Activated naive CD8-positive, alpha-beta T cell treated with anti-CD3 and anti-CD28 coated beads, Interleukin-2, amount 10 ng/mL, durations not matched to agents 7 days and 5 days (primary cell): ENCODE measurements at regions not wholly inside any gene's neighbourhood (a gene's known extent, or its start where the extent isn't known, plus 50 kb on each side); places are given as distances from the start of the nearest gene placed in this dataset.

Experiments used
- ATAC-seq: fragments of 150-1000 bp; cut with Tn5 transposase; one replicate; pipeline ENCODE4 v1.10.0; 2021; ENCODE audit warnings: low read depth, moderate library complexity
- POLR2A ChIA-PET: fragments of 350-600 bp; sonication (Branson Sonifier 250); formaldehyde crosslinking; loops from one replicate; lab custom pipeline; 2021; ENCODE audit warnings: antibody characterized with exemption; lab: Charles Lee
- DNase-seq: peaks from one replicate; pipeline ENCODE4 v3.0.0; 2021
- H3K27ac Mint-ChIP-seq: one replicate; pipeline ENCODE4 v1.8.0; 2022; ENCODE audit warnings: mild to moderate bottlenecking, mixed read lengths
- H3K27me3 Mint-ChIP-seq: one replicate; pipeline ENCODE4 v1.8.0; 2022; ENCODE audit warnings: mild to moderate bottlenecking, moderate library complexity, mixed read lengths
- H3K36me3 Mint-ChIP-seq: one replicate; pipeline ENCODE4 v1.8.0; 2021; ENCODE audit warnings: mild to moderate bottlenecking, mixed read lengths
- H3K4me1 Mint-ChIP-seq: one replicate; pipeline ENCODE4 v1.8.0; 2021; ENCODE audit warnings: mixed read lengths
- H3K4me3 Mint-ChIP-seq: one replicate; pipeline ENCODE4 v1.8.0; 2022; ENCODE audit warnings: mild to moderate bottlenecking, moderate library complexity, mixed read lengths
- H3K9me3 Mint-ChIP-seq: one replicate; pipeline ENCODE4 v1.8.0; 2021; ENCODE audit warnings: mixed read lengths

DNA sequence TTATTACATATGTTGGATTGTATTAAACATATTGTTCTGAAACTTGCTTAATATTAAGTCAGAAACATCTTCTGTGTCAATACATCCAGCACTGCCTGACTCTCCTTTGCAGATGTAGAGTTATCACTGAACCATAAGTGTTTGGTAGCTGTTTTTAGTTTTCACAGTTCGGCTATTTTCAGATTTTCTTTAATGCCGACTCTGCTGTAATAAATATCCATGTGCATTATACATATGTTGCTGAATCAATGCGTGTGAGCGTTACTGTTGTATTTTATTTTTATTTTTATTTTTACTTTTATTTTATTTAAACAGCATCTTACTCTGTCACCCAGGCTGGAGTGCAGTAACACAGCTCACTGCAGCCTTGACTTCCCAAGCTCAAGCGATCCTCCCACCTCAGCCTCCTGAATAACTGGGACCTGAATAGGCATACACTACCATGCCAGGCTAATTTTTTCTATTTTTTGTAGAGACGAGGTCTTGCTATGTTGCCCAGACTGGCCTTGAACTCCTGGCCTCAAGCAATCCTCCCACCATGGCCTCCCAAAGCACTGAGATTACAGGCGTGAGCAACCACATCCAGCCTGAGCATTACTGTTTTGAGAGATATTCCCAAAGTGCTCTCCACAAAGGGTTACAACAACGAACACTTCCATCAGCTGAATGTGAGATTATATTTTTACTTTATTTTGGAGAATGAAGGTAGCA is 50.7 kb upstream of the NOCT start:
- Mint-ChIP-seq H3K27ac (no peak overlapping the region), H3K9me3 (no peaks in the 10 kb centered on the region), H3K4me1 (no peaks in the 10 kb centered on the region), H3K4me3 (no peak overlapping the region), H3K27me3 (no peaks in the 10 kb centered on the region), H3K36me3 (no peaks in the 10 kb centered on the region)
- DNase-seq (no peak), ATAC-seq (no peak)
- POLR2A ChIA-PET = no interaction called here

DNA sequence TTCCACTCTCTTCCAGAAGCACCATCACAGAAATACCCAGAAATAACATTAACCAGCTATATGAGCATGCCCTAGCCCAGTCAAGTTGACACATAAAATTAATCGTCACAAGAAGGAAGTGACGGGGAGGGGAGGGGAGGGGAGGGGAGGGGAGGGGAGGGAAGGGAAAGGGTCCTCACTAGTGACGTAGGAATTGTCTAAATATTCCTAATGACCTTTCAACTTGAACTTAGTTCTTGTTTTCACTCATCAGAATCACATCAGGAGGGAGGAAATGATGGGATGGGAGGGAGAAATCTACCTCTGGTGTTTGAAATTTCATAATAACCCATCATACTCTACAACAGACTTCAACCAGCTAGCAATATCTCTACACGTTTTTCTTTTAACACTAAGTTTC is 52.2 kb upstream of the NOCT start:
- no peak for DNase-seq
- H3K9me3 Mint-ChIP-seq = no peaks in the 10 kb centered on the region

DNA sequence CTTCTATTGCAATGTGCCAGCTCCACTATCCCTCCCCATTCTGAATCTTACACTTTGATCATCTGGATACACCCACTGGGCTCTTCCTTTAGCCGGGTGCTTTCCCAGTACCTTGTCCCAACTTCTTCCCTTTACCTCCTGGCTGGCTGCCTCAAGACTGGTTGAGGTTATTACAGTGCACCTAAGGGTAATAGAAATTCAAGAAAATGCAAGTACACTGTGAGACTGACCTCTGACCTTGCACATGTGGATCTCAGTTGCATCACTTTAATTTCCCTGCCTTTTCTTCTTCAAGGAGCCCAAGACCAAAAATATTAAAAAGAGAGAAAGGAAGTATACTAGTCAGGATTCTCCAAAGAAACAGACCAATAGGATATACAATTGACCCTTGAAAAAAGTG is 53.9 kb upstream of the NOCT start:
- no peak overlapping the region for H3K4me3 Mint-ChIP-seq
- DNase-seq (no peak), ATAC-seq (no peak)
- H3K4me1 Mint-ChIP-seq = peaks cover 7% of the 10 kb centered on the region
- H3K27ac Mint-ChIP-seq = no peak overlapping the region
- POLR2A ChIA-PET = no interaction called here
- no peaks in the 10 kb centered on the region for H3K36me3 Mint-ChIP-seq
- H3K27me3 Mint-ChIP-seq = no peaks in the 10 kb centered on the region
- no peaks in the 10 kb centered on the region for H3K9me3 Mint-ChIP-seq

More for the DNA sequence above, 52.2 kb upstream of the NOCT start:
- no peaks in the 10 kb centered on the region for H3K27me3 Mint-ChIP-seq
- POLR2A ChIA-PET = no interaction called here
- no peak overlapping the region for H3K27ac Mint-ChIP-seq
- no peak overlapping the region for H3K4me3 Mint-ChIP-seq
- no peaks in the 10 kb centered on the region for H3K36me3 Mint-ChIP-seq
- no peak for ATAC-seq
- peaks cover 5% of the 10 kb centered on the region for H3K4me1 Mint-ChIP-seq

DNA sequence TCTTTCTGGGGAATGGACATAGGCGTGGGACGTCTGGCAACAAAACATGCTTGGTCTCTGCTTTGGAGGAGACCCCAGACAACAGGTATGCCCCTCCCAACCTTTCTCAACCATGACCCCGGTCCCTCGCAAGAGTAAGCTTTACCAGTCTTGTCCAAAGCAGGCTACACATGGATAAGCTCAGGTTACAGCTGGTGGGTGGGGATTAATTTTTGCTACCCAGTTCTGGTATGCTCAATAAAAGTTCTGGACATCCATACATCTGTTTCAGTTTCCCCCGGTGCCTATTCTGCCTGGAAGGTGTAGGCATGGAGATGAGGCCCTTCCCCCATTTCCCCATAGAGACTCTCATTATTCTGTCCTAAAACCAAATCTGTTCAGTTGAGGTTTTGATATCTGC is 54.5 kb upstream of the NOCT start:
- H3K27me3 Mint-ChIP-seq = no peaks in the 10 kb centered on the region
- no peaks in the 10 kb centered on the region for H3K9me3 Mint-ChIP-seq
- no peak for ATAC-seq
- H3K27ac Mint-ChIP-seq = no peak overlapping the region
- peaks cover 7% of the 10 kb centered on the region for H3K4me1 Mint-ChIP-seq
- POLR2A ChIA-PET = no interaction called here
- no peaks in the 10 kb centered on the region for H3K36me3 Mint-ChIP-seq
- H3K4me3 Mint-ChIP-seq = no peak overlapping the region
- DNase-seq = no peak

DNA sequence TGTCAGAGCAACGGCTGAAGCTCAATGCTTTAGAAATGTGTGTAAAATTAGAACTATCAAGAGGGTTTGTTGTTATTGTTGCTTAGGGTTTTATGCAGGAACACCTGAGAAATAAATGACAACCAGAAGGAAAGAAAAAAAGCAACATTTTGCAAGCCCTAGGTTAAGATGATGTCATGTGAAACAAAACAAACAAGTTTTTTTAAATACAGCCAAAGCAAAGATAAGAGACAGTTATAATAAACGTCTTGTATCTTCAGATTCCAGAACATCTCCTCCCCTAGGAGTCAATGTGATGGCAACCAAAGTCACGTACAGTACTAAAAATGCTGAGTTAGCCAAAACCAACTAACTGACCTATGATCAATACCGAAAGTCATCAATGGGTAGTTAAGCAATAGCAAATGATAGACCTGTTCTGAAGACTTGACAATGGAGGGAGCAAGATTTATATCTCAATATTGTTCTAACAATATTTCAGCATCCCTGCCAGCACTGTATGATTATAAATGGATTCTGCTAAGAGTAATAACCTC is 55.3 kb upstream of the NOCT start:
- H3K4me3 Mint-ChIP-seq = no peak overlapping the region
- H3K27ac Mint-ChIP-seq = no peak overlapping the region
- H3K36me3 Mint-ChIP-seq = no peaks in the 10 kb centered on the region
- H3K4me1 Mint-ChIP-seq = peaks cover 7% of the 10 kb centered on the region
- no peak for ATAC-seq
- no peak for DNase-seq
- POLR2A ChIA-PET = no interaction called here
- H3K9me3 Mint-ChIP-seq = no peaks in the 10 kb centered on the region
- no peaks in the 10 kb centered on the region for H3K27me3 Mint-ChIP-seq

DNA sequence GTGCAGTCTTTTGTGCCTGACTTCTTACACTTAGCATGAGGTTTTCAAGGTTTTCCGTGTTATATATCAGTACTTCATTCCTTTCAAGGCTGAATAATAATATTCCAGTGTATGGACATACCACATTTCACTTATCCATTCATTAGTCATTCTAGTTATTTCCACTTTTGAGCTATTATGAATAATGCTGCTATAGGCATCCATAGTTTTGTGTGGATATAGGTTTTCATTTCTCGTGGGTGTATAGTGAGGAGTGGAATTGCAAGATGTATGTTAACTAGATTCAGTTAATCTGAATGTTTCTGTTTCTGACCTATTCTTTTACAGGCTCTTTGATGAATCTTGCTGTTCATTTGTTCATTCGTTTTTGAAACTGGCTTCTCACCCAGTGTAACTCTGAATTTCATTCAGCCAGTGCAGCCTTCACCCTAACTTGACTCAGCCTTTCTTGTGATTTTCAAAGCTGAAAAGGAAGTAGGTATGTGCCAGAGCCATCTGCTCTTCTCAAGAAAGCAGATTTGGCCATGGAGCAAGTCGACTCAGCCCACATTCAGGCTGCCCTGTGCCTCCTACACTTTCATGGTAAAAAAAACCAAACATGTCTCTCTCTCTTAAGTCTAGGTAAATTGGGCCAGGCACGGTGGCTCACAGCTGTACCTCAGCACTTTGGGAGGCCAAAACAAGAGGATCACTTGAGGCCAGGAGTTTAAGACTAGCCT is 56.3 kb upstream of the NOCT start:
- ATAC-seq = no peak
- POLR2A ChIA-PET = no interaction called here
- H3K9me3 Mint-ChIP-seq = no peaks in the 10 kb centered on the region

DNA sequence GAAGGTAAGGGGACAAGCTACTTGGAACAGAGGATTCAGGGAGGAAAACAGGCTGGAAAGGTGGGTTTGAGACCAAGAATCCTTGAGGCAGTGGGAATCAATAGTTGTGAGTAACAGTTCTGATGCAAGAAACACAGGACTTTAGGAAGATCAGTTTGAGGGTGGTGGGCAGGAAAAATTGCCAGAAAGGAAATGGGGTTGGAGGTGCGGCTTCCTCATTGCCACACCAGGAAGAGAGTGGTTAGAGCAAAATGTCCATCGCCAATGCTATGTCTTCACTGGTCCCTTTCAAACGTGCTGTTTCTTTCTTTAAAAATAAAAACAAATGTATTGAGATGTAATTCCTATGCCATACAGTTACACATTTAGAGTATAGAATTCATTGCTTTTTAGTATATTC is 57.1 kb upstream of the NOCT start:
- DNase-seq = no peak
- H3K36me3 Mint-ChIP-seq = no peaks in the 10 kb centered on the region
- peak overlapping the region; percentile 5 for H3K4me3 Mint-ChIP-seq
- no peak for ATAC-seq
- POLR2A ChIA-PET = no interaction called here
- H3K9me3 Mint-ChIP-seq = no peaks in the 10 kb centered on the region
- no peak overlapping the region for H3K27ac Mint-ChIP-seq
- peaks cover 5% of the 10 kb centered on the region for H3K27me3 Mint-ChIP-seq
- H3K4me1 Mint-ChIP-seq = peaks cover 7% of the 10 kb centered on the region

More for the DNA sequence above, 56.3 kb upstream of the NOCT start:
- DNase-seq = no peak
- peaks cover 2% of the 10 kb centered on the region for H3K27me3 Mint-ChIP-seq
- no peak overlapping the region for H3K4me3 Mint-ChIP-seq
- peaks cover 7% of the 10 kb centered on the region for H3K4me1 Mint-ChIP-seq
- no peak overlapping the region for H3K27ac Mint-ChIP-seq
- no peaks in the 10 kb centered on the region for H3K36me3 Mint-ChIP-seq

DNA sequence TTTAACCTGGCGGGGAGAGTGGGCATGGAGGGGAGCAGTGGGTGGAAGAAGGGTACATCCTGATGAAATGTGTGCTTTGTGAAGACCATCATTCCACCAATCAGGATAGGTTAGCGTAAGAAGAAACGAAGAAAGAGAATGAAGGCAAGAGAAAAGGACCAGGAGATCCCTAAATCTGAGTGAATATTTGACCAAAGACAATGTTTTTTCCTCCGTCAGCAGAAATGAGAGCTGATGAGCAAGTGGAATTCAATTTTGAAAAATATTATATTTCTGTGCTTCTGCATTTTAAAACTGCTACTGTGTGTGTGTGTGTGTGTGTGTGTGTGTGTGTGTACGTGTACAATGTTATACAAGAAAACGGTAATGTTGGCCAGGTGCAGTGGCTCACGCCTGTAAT is 58.3 kb upstream of the NOCT start:
- Mint-ChIP-seq H3K4me3 (no peak overlapping the region), H3K9me3 (no peaks in the 10 kb centered on the region), H3K27ac (no peak overlapping the region), H3K4me1 (peaks cover 7% of the 10 kb centered on the region), H3K27me3 (peaks cover 5% of the 10 kb centered on the region), H3K36me3 (no peaks in the 10 kb centered on the region)
- DNase-seq (no peak), ATAC-seq (no peak)
- POLR2A ChIA-PET = no interaction called here

DNA sequence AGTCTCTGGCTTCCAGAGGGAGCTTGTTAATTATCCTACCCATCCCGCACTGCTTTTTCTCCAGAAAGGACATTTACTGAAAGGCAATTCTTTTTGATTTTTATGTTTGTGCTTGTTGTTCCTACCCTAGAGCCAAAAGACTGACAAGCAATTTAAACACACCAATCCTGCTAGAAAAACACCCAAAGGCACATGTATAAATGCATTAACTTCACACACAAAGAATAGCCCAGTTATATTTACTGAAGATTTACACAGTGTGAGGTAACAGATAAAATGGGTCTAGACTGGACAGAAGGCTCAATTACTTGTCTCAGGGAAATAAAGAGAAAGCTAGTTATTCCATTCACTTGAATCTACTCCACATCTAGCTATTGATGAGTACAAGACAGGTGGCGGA is 61.2 kb upstream of the NOCT start:
- no peaks in the 10 kb centered on the region for H3K9me3 Mint-ChIP-seq
- DNase-seq (no peak), ATAC-seq (no peak)
- H3K27ac Mint-ChIP-seq = no peak overlapping the region
- POLR2A ChIA-PET = interaction anchor here (0.6 kb wide), 1 partner anchor 62 kb away, joined by 3 read pairs; no protein-coding TSS in a partner anchor
- peaks cover 7% of the 10 kb centered on the region for H3K4me1 Mint-ChIP-seq
- no peaks in the 10 kb centered on the region for H3K36me3 Mint-ChIP-seq
- peaks cover 5% of the 10 kb centered on the region for H3K27me3 Mint-ChIP-seq
- H3K4me3 Mint-ChIP-seq = no peak overlapping the region

DNA sequence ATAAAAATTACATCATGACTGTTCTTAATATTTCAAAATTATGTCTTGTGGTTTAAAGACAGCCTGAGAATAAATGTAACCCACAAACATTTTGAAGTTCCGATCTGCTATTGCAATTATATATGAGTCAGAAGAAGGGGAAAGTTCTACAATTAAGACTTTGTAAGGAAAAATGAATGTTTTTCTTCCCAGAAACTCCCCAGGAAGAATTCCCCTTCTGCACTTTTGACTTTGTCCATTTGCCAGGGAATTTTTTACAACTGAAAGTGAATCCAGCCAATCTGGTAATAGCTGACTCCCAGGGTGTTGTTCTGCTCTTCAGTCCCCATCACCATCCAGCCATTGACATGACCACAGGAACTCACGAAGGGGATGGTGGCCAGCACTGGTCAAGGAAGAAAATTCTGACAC is 61.6 kb upstream of the NOCT start:
- no peaks in the 10 kb centered on the region for H3K36me3 Mint-ChIP-seq
- no peak overlapping the region for H3K4me3 Mint-ChIP-seq
- POLR2A ChIA-PET = interaction anchor here (0.6 kb wide), 1 partner anchor 62 kb away, joined by 3 read pairs; no protein-coding TSS in a partner anchor
- DNase-seq (no peak), ATAC-seq (no peak)
- H3K27ac Mint-ChIP-seq = no peak overlapping the region
- no peaks in the 10 kb centered on the region for H3K9me3 Mint-ChIP-seq
- peaks cover 5% of the 10 kb centered on the region for H3K27me3 Mint-ChIP-seq
- H3K4me1 Mint-ChIP-seq = peaks cover 7% of the 10 kb centered on the region

DNA sequence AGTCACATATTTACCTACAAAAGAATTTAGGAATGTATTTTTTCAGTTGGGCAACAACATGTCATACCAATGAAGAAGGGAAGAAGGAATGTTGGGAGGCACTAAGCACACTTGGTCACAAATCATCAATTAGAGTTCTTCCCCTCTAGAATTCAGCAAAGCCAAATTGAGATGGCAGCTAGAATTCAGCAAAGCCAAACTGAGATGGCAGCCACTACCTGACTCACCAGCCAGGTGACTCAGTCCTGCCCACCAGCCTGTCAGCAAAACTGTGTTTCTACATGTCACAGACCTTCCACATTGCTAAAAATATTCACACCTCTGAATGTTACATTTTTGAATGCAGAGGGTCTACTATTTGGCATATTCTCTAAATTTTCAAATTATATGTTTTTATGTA is 63.2 kb upstream of the NOCT start:
- POLR2A ChIA-PET = no interaction called here
- Mint-ChIP-seq H3K4me3 (no peak overlapping the region), H3K4me1 (no peaks in the 10 kb centered on the region), H3K9me3 (no peaks in the 10 kb centered on the region), H3K27ac (no peak overlapping the region), H3K36me3 (no peaks in the 10 kb centered on the region), H3K27me3 (peaks cover 5% of the 10 kb centered on the region)
- DNase-seq (no peak), ATAC-seq (no peak)

DNA sequence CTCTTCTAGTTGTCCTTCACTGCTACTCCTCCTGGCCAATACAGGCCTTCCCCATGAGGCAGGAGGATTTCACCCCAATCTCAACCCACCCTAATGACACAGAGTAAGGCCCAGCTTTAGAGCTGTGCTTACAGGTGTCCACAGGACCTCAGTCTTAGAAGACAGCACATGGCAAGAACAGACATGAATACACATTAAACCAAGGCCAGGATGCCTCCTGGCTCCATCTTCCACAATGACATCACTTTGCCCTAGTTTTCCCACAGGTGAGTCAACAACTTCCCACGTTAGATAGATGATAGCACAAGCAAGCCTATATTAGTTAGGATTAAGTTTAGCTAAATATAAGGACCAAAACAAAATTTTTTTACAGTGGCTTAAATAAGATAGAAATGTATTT is 63.8 kb upstream of the NOCT start:
- DNase-seq (no peak), ATAC-seq (no peak)
- Mint-ChIP-seq H3K4me3 (no peak overlapping the region), H3K27me3 (peaks cover 5% of the 10 kb centered on the region), H3K9me3 (no peaks in the 10 kb centered on the region), H3K4me1 (no peaks in the 10 kb centered on the region), H3K36me3 (no peaks in the 10 kb centered on the region), H3K27ac (no peak overlapping the region)
- POLR2A ChIA-PET = no interaction called here

DNA sequence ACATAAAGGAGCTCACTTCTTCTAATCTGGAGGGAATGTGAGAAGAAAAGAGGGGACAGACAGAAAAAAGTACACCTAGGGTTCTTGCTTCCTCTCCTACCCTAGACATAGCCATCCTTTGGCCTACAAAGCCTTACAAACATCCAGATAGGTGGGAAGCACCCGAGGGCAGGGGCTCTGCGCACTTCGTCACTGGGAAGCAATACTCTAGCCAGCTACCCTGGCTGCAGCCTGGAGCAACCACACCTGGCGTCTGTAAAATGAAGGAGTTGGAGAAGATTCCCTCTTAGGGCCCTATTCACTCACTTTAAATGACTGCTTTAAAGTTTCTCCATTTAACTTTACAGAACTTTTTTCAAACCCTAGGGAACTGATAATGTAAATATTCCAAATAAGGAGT is 65.7 kb upstream of the NOCT start:
- Mint-ChIP-seq H3K4me3 (no peak overlapping the region), H3K4me1 (no peaks in the 10 kb centered on the region), H3K27ac (no peak overlapping the region), H3K27me3 (peaks cover 5% of the 10 kb centered on the region), H3K9me3 (no peaks in the 10 kb centered on the region), H3K36me3 (no peaks in the 10 kb centered on the region)
- POLR2A ChIA-PET = no interaction called here
- no peak for DNase-seq
- ATAC-seq = no peak

DNA sequence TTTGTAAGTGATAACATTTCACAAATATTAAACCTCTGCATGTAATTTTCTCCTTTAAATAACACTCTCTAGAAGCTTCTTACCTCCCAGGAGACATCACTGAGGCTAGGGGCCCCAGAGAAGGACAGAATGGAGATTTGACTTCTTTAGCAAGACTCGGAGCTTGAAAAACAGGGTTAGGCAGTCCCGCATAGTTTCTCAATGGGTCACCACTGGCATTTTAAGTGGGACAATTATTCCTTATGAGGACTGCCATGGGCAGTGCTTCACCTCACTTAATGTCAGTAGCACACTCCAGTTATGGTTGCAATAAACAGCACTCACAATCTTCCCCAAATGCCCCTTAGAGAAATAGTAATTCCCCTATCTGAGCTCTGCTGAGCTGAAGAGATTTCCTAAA is 66.7 kb upstream of the NOCT start:
- Mint-ChIP-seq H3K4me1 (no peaks in the 10 kb centered on the region), H3K36me3 (no peaks in the 10 kb centered on the region), H3K9me3 (no peaks in the 10 kb centered on the region), H3K27me3 (peaks cover under 1% of the 10 kb centered on the region), H3K4me3 (no peak overlapping the region), H3K27ac (no peak overlapping the region)
- ATAC-seq (no peak), DNase-seq (no peak)
- POLR2A ChIA-PET = no interaction called here
